ENCODE measurements at regions not wholly inside any gene's neighbourhood (a gene's known extent, or its start where the extent isn't known, plus 50 kb on each side); places are given as distances from the start of the nearest gene placed in this dataset.

DNA sequence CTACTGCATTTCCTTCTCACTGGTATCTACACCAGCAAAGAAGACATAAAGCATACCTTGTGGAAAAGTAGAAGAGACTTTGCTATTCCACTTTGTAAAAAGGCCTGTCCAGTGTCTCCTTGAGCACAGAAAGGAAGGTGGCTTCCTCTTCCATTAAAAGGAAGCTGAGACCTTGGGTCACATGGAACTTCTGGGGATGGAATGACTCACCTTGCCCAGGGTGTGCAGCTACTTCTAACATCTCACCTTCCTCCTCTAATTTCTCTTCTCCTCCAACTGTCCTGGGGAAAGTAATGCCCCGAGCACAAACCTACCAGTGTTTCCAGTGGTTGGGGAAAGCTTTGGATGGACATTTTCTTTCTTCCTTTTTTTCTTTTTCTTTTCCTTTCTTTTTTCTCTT, 848.8 kb upstream of the MAP3K7 start:
- DNase-seq (no peak), ATAC-seq (no peak)
- no peaks in the 10 kb centered on the region for H3K9me3 ChIP-seq
- no peak overlapping the region for H3K27ac ChIP-seq
- no peaks in the 10 kb centered on the region for H3K4me1 ChIP-seq
- TF ChIP-seq, protein P1, sequence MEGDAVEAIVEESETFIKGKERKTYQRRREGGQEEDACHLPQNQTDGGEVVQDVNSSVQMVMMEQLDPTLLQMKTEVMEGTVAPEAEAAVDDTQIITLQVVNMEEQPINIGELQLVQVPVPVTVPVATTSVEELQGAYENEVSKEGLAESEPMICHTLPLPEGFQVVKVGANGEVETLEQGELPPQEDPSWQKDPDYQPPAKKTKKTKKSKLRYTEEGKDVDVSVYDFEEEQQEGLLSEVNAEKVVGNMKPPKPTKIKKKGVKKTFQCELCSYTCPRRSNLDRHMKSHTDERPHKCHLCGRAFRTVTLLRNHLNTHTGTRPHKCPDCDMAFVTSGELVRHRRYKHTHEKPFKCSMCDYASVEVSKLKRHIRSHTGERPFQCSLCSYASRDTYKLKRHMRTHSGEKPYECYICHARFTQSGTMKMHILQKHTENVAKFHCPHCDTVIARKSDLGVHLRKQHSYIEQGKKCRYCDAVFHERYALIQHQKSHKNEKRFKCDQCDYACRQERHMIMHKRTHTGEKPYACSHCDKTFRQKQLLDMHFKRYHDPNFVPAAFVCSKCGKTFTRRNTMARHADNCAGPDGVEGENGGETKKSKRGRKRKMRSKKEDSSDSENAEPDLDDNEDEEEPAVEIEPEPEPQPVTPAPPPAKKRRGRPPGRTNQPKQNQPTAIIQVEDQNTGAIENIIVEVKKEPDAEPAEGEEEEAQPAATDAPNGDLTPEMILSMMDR (IDR thresholded peaks at IDR 0.05) = no peak
- no peak overlapping the region for H3K4me3 ChIP-seq
- H3K27me3 ChIP-seq (ENCODE audit: low read depth) = no peaks in the 10 kb centered on the region
- intact Hi-C loops (cut with DNase I) = no loop called here
- no peaks in the 10 kb centered on the region for H3K36me3 ChIP-seq

DNA sequence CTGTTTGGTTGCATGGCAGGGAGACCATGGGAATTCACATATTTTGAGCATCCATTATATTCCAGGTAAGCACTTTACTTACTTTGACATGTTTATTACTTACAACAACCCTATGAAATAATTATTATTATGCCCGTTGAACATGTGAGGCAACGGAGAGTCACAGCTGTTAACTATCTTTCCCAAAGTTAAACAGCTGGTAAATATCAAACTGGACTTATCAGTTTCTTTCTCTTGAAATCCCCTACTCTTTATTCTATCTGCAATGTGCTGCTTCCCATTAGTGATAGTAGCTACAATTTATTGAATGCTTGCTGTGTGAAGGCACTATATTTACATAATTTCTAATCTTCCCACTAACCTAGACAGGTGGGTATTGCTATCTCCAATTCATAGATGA, 847.7 kb upstream of the MAP3K7 start:
- TF ChIP-seq, protein P1 (IDR thresholded peaks at IDR 0.05) = no peak
- ATAC-seq = no peak
- intact Hi-C loops (cut with DNase I) = no loop called here

DNA sequence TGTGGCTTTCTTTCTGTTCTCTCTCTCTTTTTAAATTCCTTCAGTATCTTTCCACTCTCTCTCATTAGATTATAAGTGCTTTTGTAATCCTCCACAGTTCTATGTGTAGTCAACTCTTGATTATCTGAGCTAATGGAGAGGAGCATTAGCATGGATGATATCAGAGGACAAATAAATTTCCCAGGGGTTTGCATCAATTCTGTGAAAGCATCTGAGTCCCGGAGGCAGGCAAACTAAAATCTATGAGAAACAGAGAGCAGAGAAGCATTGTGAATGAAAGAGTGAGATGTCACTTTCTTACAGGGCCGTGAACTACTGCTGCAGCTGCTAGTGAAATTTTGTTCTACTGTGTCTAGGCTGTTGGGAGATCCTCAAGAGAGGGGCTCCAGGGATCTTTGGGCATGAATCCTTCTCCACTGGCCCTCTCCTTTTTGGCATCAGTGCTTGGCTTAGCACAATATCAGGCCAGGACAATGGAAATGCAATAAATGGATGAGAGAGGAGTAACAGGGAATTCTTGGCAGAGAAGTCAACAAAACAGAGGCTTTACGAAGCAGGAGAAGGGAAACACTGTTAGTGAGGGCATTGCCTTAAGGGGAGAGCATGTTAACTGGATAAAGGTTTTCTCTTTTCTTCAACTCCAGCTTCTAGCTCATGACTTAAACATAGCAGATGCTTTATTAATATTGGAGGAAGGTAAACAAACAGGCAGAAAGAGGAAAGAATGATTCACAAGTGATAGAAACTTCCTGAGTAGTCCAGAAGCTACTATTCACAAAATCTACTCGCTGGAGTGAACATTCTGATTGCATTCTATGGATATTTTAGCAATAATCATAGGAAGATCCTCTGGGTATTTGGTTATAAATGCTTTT, 847.0 kb upstream of the MAP3K7 start:
- intact Hi-C loops (cut with DNase I) = no loop called here
- no peak for ATAC-seq
- no peak for DNase-seq
- no peaks in the 10 kb centered on the region for H3K9me3 ChIP-seq
- H3K4me1 ChIP-seq = no peaks in the 10 kb centered on the region
- no peak overlapping the region for H3K27ac ChIP-seq
- TF ChIP-seq, protein P1 (IDR thresholded peaks at IDR 0.05) = no peak
- no peaks in the 10 kb centered on the region for H3K36me3 ChIP-seq
- no peak overlapping the region for H3K4me3 ChIP-seq
- H3K27me3 ChIP-seq (ENCODE audit: low read depth) = no peaks in the 10 kb centered on the region

More for the DNA sequence above, 847.7 kb upstream of the MAP3K7 start:
- DNase-seq = no peak
- H3K27me3 ChIP-seq (ENCODE audit: low read depth) = no peaks in the 10 kb centered on the region
- H3K4me1 ChIP-seq = no peaks in the 10 kb centered on the region
- H3K9me3 ChIP-seq = no peaks in the 10 kb centered on the region
- no peak overlapping the region for H3K4me3 ChIP-seq
- no peak overlapping the region for H3K27ac ChIP-seq
- H3K36me3 ChIP-seq = no peaks in the 10 kb centered on the region

DNA sequence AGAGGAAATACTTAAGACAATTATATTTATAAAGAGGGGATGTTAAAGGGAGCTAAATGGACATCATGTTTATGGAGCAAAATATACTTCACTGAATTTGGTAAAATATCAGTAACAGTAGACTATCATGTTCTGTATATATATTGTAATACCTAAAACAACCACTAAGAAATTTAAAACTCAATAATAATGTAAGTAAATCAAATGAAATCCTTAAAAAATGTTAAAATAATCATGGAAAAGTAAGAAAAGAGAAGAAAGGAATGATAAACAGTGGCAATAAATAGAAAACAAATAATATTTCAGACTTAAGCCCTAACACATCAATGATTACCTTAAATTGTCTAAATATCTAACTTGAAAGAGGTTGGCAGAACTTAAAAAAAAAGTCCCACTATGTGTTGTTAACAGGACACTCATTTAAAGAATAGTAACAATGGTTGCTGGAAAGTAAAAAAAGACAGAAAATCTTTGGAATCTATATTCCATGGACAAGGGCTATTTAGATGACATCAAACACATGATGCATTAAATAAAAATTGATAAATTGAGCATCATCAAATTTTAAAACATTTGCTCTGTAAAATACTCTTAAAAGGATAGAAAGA, 842.2 kb upstream of the MAP3K7 start:
- no peaks in the 10 kb centered on the region for H3K27me3 ChIP-seq (ENCODE audit: low read depth)
- no peaks in the 10 kb centered on the region for H3K36me3 ChIP-seq
- DNase-seq (no peak), ATAC-seq (no peak)
- H3K9me3 ChIP-seq = no peaks in the 10 kb centered on the region
- H3K27ac ChIP-seq = no peak overlapping the region
- H3K4me1 ChIP-seq = no peaks in the 10 kb centered on the region
- TF ChIP-seq, protein P1 (IDR thresholded peaks at IDR 0.05) = no peak
- no peak overlapping the region for H3K4me3 ChIP-seq
- intact Hi-C loops (cut with DNase I) = no loop called here

GRCh38 chr6:91428296-91428695, 841.4 kb upstream of the MAP3K7 start:
- ATAC-seq (no peak), DNase-seq (no peak)
- intact Hi-C loops (cut with DNase I) = no loop called here
- TF ChIP-seq, protein P1 (IDR thresholded peaks at IDR 0.05) = no peak
- Histone ChIP-seq H3K9me3 (no peaks in the 10 kb centered on the region), H3K27ac (no peak overlapping the region), H3K4me1 (no peaks in the 10 kb centered on the region), H3K27me3 (ENCODE audit: low read depth) (no peaks in the 10 kb centered on the region), H3K36me3 (no peaks in the 10 kb centered on the region), H3K4me3 (no peak overlapping the region)

Measured in lower lobe of right lung (tissue), 2 donors.